A549 (cell line): ENCODE measurements at regions not wholly inside any gene's neighbourhood (a gene's known extent, or its start where the extent isn't known, plus 50 kb on each side); places are given as distances from the start of the nearest gene placed in this dataset.

ENCODE experiments used
- ATAC-seq, 2 experiments: fragments of 200-7000 bp in 1 of 2; fragments of >200 bp in 1 of 2; cut with Nextera tagmentation in 1 of 2; cut with Tn5 transposase in 1 of 2; 3 replicates each; pipeline versions ENCODE4 v1.8.0 to v1.9.1; 2018 to 2020; ENCODE audit warnings: mild to moderate bottlenecking in 1 of 2, moderate library complexity in 1 of 2
- CTCF ChIA-PET: fragments of 300-600 bp; sonication (Branson Sonifier 250); formaldehyde crosslinking; extraction: SDS; loops from one replicate; lab custom pipeline; 2021; ENCODE audit warnings: antibody characterized with exemption, inconsistent platforms; lab: Yijun Ruan, JAX
- POLR2A ChIA-PET: fragments of 350-600 bp; formaldehyde crosslinking; extraction: SDS; loops from one replicate; lab custom pipeline; 2021; ENCODE audit warnings: antibody characterized with exemption, inconsistent platforms; lab: Yijun Ruan, JAX
- DNase-seq, 2 experiments: peaks; one replicate each; pipeline versions ENCODE4 v3.0.0 to v3.0.0-alpha.2; 2011 to 2016; ENCODE audit warnings: low read depth in 1 of 2, low spot score in 1 of 2
- FAIRE-seq: peaks from 2 replicates; lab custom pipeline; 2011; peaks lifted over from hg19 to GRCh38; lab: Jason Lieb, UNC
- H3K27ac ChIP-seq, 2 experiments: fragments of >200 bp; sonication (Bioruptor Twin); formaldehyde crosslinking; 3 replicates each; pipeline ENCODE4 v1.5.1; 2016 to 2017
- H3K4me1 ChIP-seq: fragments of >200 bp; sonication (Bioruptor Twin); formaldehyde crosslinking; 3 replicates; pipeline ENCODE4 v1.6.1; 2016
- H3K4me2 ChIP-seq: fragments of >200 bp; sonication (Bioruptor Twin); formaldehyde crosslinking; 3 replicates; pipeline ENCODE4 v1.6.1; 2016
- H3K4me3 ChIP-seq: fragments of >200 bp; sonication (Bioruptor Twin); formaldehyde crosslinking; 3 replicates; pipeline ENCODE4 v1.5.1; 2016
- H3K9me3 ChIP-seq: fragments of >200 bp; sonication (Bioruptor Twin); formaldehyde crosslinking; 3 replicates; pipeline ENCODE4 v1.6.1; 2016
- BCL3 ChIP-seq: fragments of >200 bp; sonication (Bioruptor Twin); formaldehyde crosslinking; IDR thresholded peaks from 3 replicates; pipeline ENCODE4 v1.6.1; 2016
- CBX2 ChIP-seq: fragments of 200-600 bp; sonication (generic); IDR thresholded peaks from 2 replicates; pipeline ENCODE4 v1.6.1; 2016; ENCODE audit warnings: low read depth, mild to moderate bottlenecking, borderline replicate concordance
- CTCF ChIP-seq: fragments of >200 bp; sonication (Bioruptor Twin); formaldehyde crosslinking; IDR thresholded peaks from 3 replicates; pipeline ENCODE4 v1.5.1; 2016
- ESRRA ChIP-seq: fragments of 150-350 bp; IDR thresholded peaks from 2 replicates; pipeline ENCODE4 v1.6.1; 2014; ENCODE audit warnings: mild to moderate bottlenecking, low read length, borderline replicate concordance
- FOSB ChIP-seq: fragments of 250-450 bp; sonication (Bioruptor Pico); IDR thresholded peaks from 2 replicates; pipeline ENCODE4 v1.5.0; 2020; ENCODE audit warnings: mild to moderate bottlenecking, moderate library complexity
- FOXS1 ChIP-seq: fragments of 250-450 bp; sonication (Bioruptor Pico); IDR thresholded peaks from 2 replicates; pipeline ENCODE4 v1.5.0; 2020; ENCODE audit warnings: mild to moderate bottlenecking, moderate library complexity
- HEYL ChIP-seq: fragments of 250-450 bp; sonication (Bioruptor Pico); IDR thresholded peaks from 2 replicates; pipeline ENCODE4 v1.8.0; 2021; ENCODE audit warnings: mild to moderate bottlenecking, moderate library complexity
- HOXA7 ChIP-seq: fragments of 250-450 bp; sonication (Bioruptor Pico); IDR thresholded peaks from 2 replicates; pipeline ENCODE4 v1.5.0; 2020; ENCODE audit warnings: mild to moderate bottlenecking, moderate library complexity
- HOXB13 ChIP-seq: fragments of 250-450 bp; sonication (Bioruptor Pico); IDR thresholded peaks from 2 replicates; pipeline ENCODE4 v1.5.0; 2020; ENCODE audit warnings: low read depth, mild to moderate bottlenecking, moderate library complexity
- KDM1A ChIP-seq: fragments of 200-600 bp; sonication (generic); IDR thresholded peaks from 2 replicates; pipeline ENCODE4 v1.6.1; 2016; ENCODE audit warnings: low read depth, mild to moderate bottlenecking
- KDM5A ChIP-seq: fragments of 200-600 bp; sonication (generic); IDR thresholded peaks from 2 replicates; pipeline ENCODE4 v1.6.1; 2016; ENCODE audit warnings: antibody characterized with exemption, mild to moderate bottlenecking
- MAFK ChIP-seq: fragments of 450-650 bp; IDR thresholded peaks from 2 replicates; pipeline ENCODE4 v1.6.1; 2014; ENCODE audit not compliant: partially characterized antibody
- MYC ChIP-seq: IDR thresholded peaks from 2 replicates; pipeline ENCODE4 v1.6.1; 2012; ENCODE audit warnings: mild to moderate bottlenecking, inconsistent platforms, low read length, improper control_type of control experiment, borderline replicate concordance
- NFE2L2 ChIP-seq: fragments of 150-350 bp; conservative IDR thresholded peaks from 2 replicates; pipeline ENCODE4 v1.6.1; 2014; ENCODE audit warnings: low read length
- NR3C1 ChIP-seq: fragments of >200 bp; sonication (Bioruptor Twin); formaldehyde crosslinking; IDR thresholded peaks from 3 replicates; pipeline ENCODE4 v1.6.1; 2017
- RNF2 ChIP-seq: fragments of 200-600 bp; sonication (generic); IDR thresholded peaks from 2 replicates; pipeline ENCODE4 v1.6.1; 2016; ENCODE audit warnings: low read depth, mild to moderate bottlenecking, antibody characterized with exemption, moderate library complexity, borderline replicate concordance
- TFCP2L1 ChIP-seq: fragments of 250-450 bp; sonication (Bioruptor Pico); IDR thresholded peaks from 2 replicates; pipeline ENCODE4 v1.5.0; 2021; ENCODE audit warnings: mild to moderate bottlenecking
- TP53 ChIP-seq: fragments of 250-450 bp; sonication (Bioruptor Pico); IDR thresholded peaks from 2 replicates; pipeline ENCODE4 v1.5.0; 2021; ENCODE audit warnings: mild to moderate bottlenecking, moderate library complexity
- ZC3H11A ChIP-seq: fragments of 450-650 bp; IDR thresholded peaks from 2 replicates; pipeline ENCODE4 v1.6.1; 2014; ENCODE audit warnings: antibody characterized with exemption, mild to moderate bottlenecking
- ZSCAN20 ChIP-seq: fragments of 250-450 bp; sonication (Bioruptor Pico); IDR thresholded peaks from 2 replicates; pipeline ENCODE4 v1.8.0; 2022; ENCODE audit warnings: mild to moderate bottlenecking, moderate library complexity
- WGBS: methylation state at CpG from one replicate; pipeline ENCODE4 v1.1.6; 2017; ENCODE audit errors: missing lambda C conversion rate; 5-methylcytosine and 5-hydroxymethylcytosine counted together
- TF ChIP-seq, protein P1 (sequence below): IDR thresholded peaks from 2 replicates; pipeline ENCODE4 v1.6.1; 2012; ENCODE audit warnings: low read depth, borderline replicate concordance

DNA sequence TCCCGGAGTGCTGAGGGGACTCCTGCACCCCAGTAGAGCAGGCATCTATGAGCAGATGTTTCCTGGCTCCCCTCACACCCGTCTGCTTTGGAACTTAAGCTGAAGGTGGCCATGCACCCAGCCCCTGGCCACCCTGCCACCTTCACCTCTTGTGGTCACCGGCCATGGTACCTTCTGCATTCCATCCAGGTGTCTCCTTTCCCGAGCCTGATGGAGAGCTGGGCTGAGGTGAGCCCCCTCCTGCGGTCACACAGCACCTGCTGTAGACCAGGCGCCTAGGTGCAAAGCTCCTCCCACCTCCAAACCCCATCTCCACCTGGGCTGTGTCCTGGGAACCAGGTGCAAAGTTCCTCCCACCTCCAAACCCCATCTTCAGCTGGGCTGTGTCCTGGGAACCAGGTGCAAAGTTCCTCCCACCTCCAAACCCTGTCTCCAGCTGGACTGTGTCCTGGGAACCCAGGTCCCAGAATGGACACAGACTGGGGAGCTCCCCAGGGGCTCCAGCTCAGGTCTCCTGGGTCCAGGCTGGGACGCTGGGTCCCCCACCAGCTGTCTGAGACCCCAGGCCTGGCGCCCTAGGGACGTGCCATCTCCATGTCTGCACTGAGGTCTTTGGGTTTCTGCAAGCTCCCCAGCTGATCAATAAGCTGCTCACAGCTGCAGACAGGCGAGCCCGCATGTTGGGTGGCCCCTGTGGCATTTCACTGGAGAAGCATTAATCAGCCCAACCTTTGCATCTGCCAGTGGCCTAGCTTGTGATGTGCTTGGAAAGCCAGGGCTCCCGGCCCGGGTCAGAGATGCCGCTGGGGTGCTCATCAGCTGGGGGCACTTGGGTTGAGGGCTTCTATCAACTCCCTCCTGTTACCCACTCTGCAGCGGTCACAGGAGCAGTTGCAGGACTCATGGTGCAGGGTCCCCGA, 61.2 kb upstream of the INPP5A start:
- no peak overlapping the region for H3K4me3 ChIP-seq
- POLR2A ChIA-PET, result no interaction called here
- 52% methylated on average over 12 of the region's 16 CpGs for WGBS
- no peaks in the 10 kb centered on the region for H3K4me1 ChIP-seq
- FAIRE-seq (no peak), DNase-seq (no peak), ATAC-seq (peak; percentile 19 to 27; a peak in 2 of 6 replicates)
- TF ChIP-seq NR3C1 (no peak), NFE2L2 (no peak), RNF2 (no peak), ZC3H11A (no peak)
- H3K27ac ChIP-seq, result no peak overlapping the region
- CTCF ChIA-PET, result interaction anchor here (0.7 to 4.5 kb wide), 3 partner anchors 17 to 162 kb away, joined by 3 to 27 read pairs (median 3); no protein-coding TSS in a partner anchor
- H3K4me2 ChIP-seq, result no peak overlapping the region
- peaks cover 4% of the 10 kb centered on the region; the same call in 2 of the 3 replicates for H3K9me3 ChIP-seq

DNA sequence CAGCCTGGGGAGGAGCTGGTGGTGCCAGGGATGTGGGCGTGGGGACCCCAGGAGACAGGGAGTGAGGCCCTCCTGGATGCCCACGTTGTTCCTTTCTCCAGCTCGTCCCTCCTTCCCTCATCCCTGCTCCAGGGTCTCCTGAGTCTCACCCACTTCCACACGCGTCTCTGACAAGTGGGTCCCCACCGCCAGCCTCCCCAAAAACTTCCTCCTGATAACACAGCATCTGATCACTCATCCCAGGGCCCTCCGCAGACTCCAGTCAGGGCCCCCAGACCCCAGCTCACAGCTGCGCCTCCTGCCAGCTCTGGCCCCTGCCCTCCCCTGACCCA, 60.6 kb upstream of the INPP5A start:
- ATAC-seq (no peak), FAIRE-seq (no peak), DNase-seq (no peak)
- TF ChIP-seq TP53 (CRISPR knock-in tag), result no peak
- no peak for TF ChIP-seq FOXS1 (CRISPR knock-in tag)
- TF ChIP-seq ZSCAN20 (CRISPR knock-in tag), result no peak
- TF ChIP-seq HOXA7 (CRISPR knock-in tag), result no peak
- no peak for TF ChIP-seq CBX2
- no peak for TF ChIP-seq MYC
- no peak for TF ChIP-seq CTCF
- TF ChIP-seq KDM5A, result no peak
- no peak for TF ChIP-seq BCL3
- TF ChIP-seq HEYL (CRISPR knock-in tag), result no peak
- TF ChIP-seq HOXB13 (CRISPR knock-in tag), result no peak
- no peaks in the 10 kb centered on the region for H3K4me1 ChIP-seq
- ChIA-PET CTCF (interaction anchor here (0.7 to 4.5 kb wide), 3 partner anchors 18 to 161 kb away, joined by 3 to 27 read pairs (median 3); no protein-coding TSS in a partner anchor), POLR2A (no interaction called here)
- H3K4me2 ChIP-seq, result no peak overlapping the region
- no peak overlapping the region for H3K4me3 ChIP-seq
- 50% methylated on average over 8 of the region's 8 CpGs for WGBS
- H3K9me3 ChIP-seq, result no peaks in the 10 kb centered on the region
- H3K27ac ChIP-seq, result no peak overlapping the region

- Histone ChIP-seq H3K4me1 (no peaks in the 10 kb centered on the region), H3K27ac (no peak overlapping the region)
- no peak for TF ChIP-seq FOSB (CRISPR knock-in tag)
- no peak for TF ChIP-seq TFCP2L1 (CRISPR knock-in tag)
- no peak for TF ChIP-seq KDM1A
- TF ChIP-seq ESRRA, result no peak
- TF ChIP-seq CTCF, result no peak
- TF ChIP-seq, protein P1, sequence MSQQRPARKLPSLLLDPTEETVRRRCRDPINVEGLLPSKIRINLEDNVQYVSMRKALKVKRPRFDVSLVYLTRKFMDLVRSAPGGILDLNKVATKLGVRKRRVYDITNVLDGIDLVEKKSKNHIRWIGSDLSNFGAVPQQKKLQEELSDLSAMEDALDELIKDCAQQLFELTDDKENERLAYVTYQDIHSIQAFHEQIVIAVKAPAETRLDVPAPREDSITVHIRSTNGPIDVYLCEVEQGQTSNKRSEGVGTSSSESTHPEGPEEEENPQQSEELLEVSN, result no peak
- no peak for TF ChIP-seq NFE2L2
- TF ChIP-seq MAFK, result no peak
- TF ChIP-seq, all 56 proteins: peak for 0
- 67% methylated on average over 15 of the region's 23 CpGs for WGBS
- FAIRE-seq, result no peak
- DNase-seq, result no peak
- H3K9me3 ChIP-seq, result no peaks in the 10 kb centered on the region
- no peak overlapping the region for H3K4me3 ChIP-seq
- peak in 1 of 2 experiments; percentile 37; a peak in 2 of 6 replicates for ATAC-seq
- ChIA-PET CTCF (interaction anchor here (1.0 to 4.5 kb wide), 2 partner anchors 18 to 161 kb away, joined by 3 to 27 read pairs; no protein-coding TSS in a partner anchor), POLR2A (no interaction called here)
- no peak overlapping the region for H3K4me2 ChIP-seq
Measured at GRCh38 chr10:132477398-132478340, 59.9 kb upstream of the INPP5A start.
